ENCODE measurements at regions not wholly inside any gene's neighbourhood (a gene's known extent, or its start where the extent isn't known, plus 50 kb on each side); places are given as distances from the start of the nearest gene placed in this dataset.

GRCh38 chr6:167685654-167686053 lies 141.1 kb upstream of the AFDN start:
- no peaks in the 10 kb centered on the region for H3K79me2 ChIP-seq (ENCODE audit: insufficient read depth, low read length)
- ATAC-seq (no peak), DNase-seq (ENCODE audit: low spot score) (no peak), FAIRE-seq (no peak)
- WGBS (ENCODE audit: low lambda C conversion rate) = 95% methylated on average over 9 of the region's 10 CpGs
- peak overlapping the region; percentile 96 for H3K27ac ChIP-seq (ENCODE audit: extremely low read length, insufficient read depth, low read length)
- H3K27me3 ChIP-seq (ENCODE audit: control insufficient read depth in 1 of 2, insufficient read depth in 2 of 2, low read length in 2 of 2) = no peaks in the 10 kb centered on the region
- intact Hi-C loops (cut with micrococcal nuclease; ENCODE audit: unreplicated experiment) (no loop called here), in situ Hi-C loops (cut with HindIII; ENCODE audit: extremely low pct_ligation_motif_present, low pct_unique_long_range_greater_than_20kb) (no loop called here)
- no TSS peak for BruUV-seq (replicated peaks)
- POLR2A ChIA-PET = no interaction called here
- no peaks in the 10 kb centered on the region for H3K36me3 ChIP-seq (replicated peaks in 1 of 2; ENCODE audit: control insufficient read depth in 1 of 2, insufficient read depth in 2 of 2, low read length in 2 of 2)
- H2AFZ ChIP-seq (ENCODE audit: low read length) = no peak overlapping the region
- no peak overlapping the region for H3K4me2 ChIP-seq (ENCODE audit: low read depth, low read length)
- 0 out of 2 replicates have a peak, but pooled peaks have one; percentile 47 for TF ChIP-seq ZNF414 (CRISPR knock-in tag; IDR thresholded peaks at IDR 0.05)
- TF ChIP-seq ZNF547 (CRISPR knock-in tag; IDR thresholded peaks at IDR 0.05) = 0 out of 2 replicates have a peak, but pooled peaks have one; percentile 26
- TF ChIP-seq ZBTB3 (CRISPR knock-in tag; IDR thresholded peaks at IDR 0.05; ENCODE audit: borderline replicate concordance, low read depth) = no peak
- peak; percentile 59; the same call in 1 of the 2 replicates for TF ChIP-seq HNRNPL (IDR thresholded peaks at IDR 0.05; ENCODE audit: low read depth, low read length)
- H3K4me3 ChIP-seq (replicated peaks in 1 of 3; ENCODE audit: insufficient read depth in 1 of 3, low read depth in 2 of 3, low read length in 3 of 3) = no peak overlapping the region
- CTCF ChIA-PET (ENCODE audit: low intra/inter-chr PET ratio, low total read pairs) = no interaction called here
- H3K4me1 ChIP-seq (ENCODE audit: insufficient read depth, low read length) = peaks cover 68% of the 10 kb centered on the region
- H4K20me1 ChIP-seq (ENCODE audit: insufficient read depth, low read length) = no peaks in the 10 kb centered on the region
- no peaks in the 10 kb centered on the region for H3K9me3 ChIP-seq (ENCODE audit: low read length)
- no peak overlapping the region for H3K9ac ChIP-seq (ENCODE audit: insufficient read depth, low read depth, low read length)

GRCh38 chr6:167686204-167686893 lies 140.4 kb upstream of the AFDN start:
- Histone ChIP-seq H3K27ac (ENCODE audit: extremely low read length, insufficient read depth, low read length) (no peak overlapping the region), H3K9me3 (ENCODE audit: low read length) (no peaks in the 10 kb centered on the region), H3K79me2 (ENCODE audit: insufficient read depth, low read length) (no peaks in the 10 kb centered on the region), H3K9ac (ENCODE audit: insufficient read depth, low read depth, low read length) (no peak overlapping the region), H3K4me2 (ENCODE audit: low read depth, low read length) (no peak overlapping the region), H3K4me3 (replicated peaks in 1 of 3; ENCODE audit: insufficient read depth in 1 of 3, low read depth in 2 of 3, low read length in 3 of 3) (no peak overlapping the region), H3K27me3 (ENCODE audit: control insufficient read depth in 1 of 2, insufficient read depth in 2 of 2, low read length in 2 of 2) (no peaks in the 10 kb centered on the region), H4K20me1 (ENCODE audit: insufficient read depth, low read length) (no peaks in the 10 kb centered on the region), H3K4me1 (ENCODE audit: insufficient read depth, low read length) (peaks cover 68% of the 10 kb centered on the region), H2AFZ (ENCODE audit: low read length) (no peak overlapping the region), H3K36me3 (replicated peaks in 1 of 2; ENCODE audit: control insufficient read depth in 1 of 2, insufficient read depth in 2 of 2, low read length in 2 of 2) (no peaks in the 10 kb centered on the region)
- DNase-seq (ENCODE audit: low spot score) (no peak), ATAC-seq (no peak), FAIRE-seq (no peak)
- BruUV-seq (replicated peaks) = no TSS peak
- in situ Hi-C loops (cut with HindIII; ENCODE audit: extremely low pct_ligation_motif_present, low pct_unique_long_range_greater_than_20kb) (no loop called here), intact Hi-C loops (cut with micrococcal nuclease; ENCODE audit: unreplicated experiment) (no loop called here)
- POLR2A ChIA-PET = no interaction called here
- 82% methylated on average over 7 of the region's 7 CpGs for WGBS (ENCODE audit: low lambda C conversion rate)
- CTCF ChIA-PET (ENCODE audit: low intra/inter-chr PET ratio, low total read pairs) = no interaction called here
- no peak for TF ChIP-seq ZNF761 (CRISPR knock-in tag; conservative IDR thresholded peaks at IDR 0.05)
- TF ChIP-seq, protein P1, sequence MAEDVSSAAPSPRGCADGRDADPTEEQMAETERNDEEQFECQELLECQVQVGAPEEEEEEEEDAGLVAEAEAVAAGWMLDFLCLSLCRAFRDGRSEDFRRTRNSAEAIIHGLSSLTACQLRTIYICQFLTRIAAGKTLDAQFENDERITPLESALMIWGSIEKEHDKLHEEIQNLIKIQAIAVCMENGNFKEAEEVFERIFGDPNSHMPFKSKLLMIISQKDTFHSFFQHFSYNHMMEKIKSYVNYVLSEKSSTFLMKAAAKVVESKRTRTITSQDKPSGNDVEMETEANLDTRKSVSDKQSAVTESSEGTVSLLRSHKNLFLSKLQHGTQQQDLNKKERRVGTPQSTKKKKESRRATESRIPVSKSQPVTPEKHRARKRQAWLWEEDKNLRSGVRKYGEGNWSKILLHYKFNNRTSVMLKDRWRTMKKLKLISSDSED (CRISPR knock-in tag; IDR thresholded peaks at IDR 0.05) = no peak
- TF ChIP-seq FOXP1 (IDR thresholded peaks at IDR 0.05) = peak; percentile 26; the same call in 1 of the 2 replicates
- TF ChIP-seq FOXP1 (CRISPR knock-in tag; IDR thresholded peaks at IDR 0.05) = no peak
- TF ChIP-seq ZNF451 (CRISPR knock-in tag; IDR thresholded peaks at IDR 0.05) = peak; percentile 55; the same call in 1 of the 2 replicates
- 0 out of 2 replicates have a peak, but pooled peaks have one; percentile 52 for TF ChIP-seq GTF3A (CRISPR knock-in tag; conservative IDR thresholded peaks at IDR 0.05)
- TF ChIP-seq TBX3 (IDR thresholded peaks at IDR 0.05; ENCODE audit: borderline replicate concordance) = 0 out of 2 replicates have a peak, but pooled peaks have one; percentile 9
- TF ChIP-seq ZZZ3 (CRISPR knock-in tag; IDR thresholded peaks at IDR 0.05; ENCODE audit: borderline replicate concordance) = no peak
- TF ChIP-seq, protein P2, sequence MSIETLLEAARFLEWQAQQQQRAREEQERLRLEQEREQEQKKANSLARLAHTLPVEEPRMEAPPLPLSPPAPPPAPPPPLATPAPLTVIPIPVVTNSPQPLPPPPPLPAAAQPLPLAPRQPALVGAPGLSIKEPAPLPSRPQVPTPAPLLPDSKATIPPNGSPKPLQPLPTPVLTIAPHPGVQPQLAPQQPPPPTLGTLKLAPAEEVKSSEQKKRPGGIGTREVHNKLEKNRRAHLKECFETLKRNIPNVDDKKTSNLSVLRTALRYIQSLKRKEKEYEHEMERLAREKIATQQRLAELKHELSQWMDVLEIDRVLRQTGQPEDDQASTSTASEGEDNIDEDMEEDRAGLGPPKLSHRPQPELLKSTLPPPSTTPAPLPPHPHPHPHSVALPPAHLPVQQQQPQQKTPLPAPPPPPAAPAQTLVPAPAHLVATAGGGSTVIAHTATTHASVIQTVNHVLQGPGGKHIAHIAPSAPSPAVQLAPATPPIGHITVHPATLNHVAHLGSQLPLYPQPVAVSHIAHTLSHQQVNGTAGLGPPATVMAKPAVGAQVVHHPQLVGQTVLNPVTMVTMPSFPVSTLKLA (IDR thresholded peaks at IDR 0.05) = peak; percentile 96
- TF ChIP-seq NFIB (CRISPR knock-in tag; IDR thresholded peaks at IDR 0.05; ENCODE audit: borderline replicate concordance) = peak; percentile 83; the same call in 1 of the 2 replicates
- 0 out of 2 replicates have a peak, but pooled peaks have one; percentile 51 for TF ChIP-seq ZNF251 (CRISPR knock-in tag; IDR thresholded peaks at IDR 0.05)
- no peak for TF ChIP-seq ZNF460 (CRISPR knock-in tag; IDR thresholded peaks at IDR 0.05; ENCODE audit: borderline replicate concordance)
